ENCODE measurements at regions not wholly inside any gene's neighbourhood (a gene's known extent, or its start where the extent isn't known, plus 50 kb on each side); places are given as distances from the start of the nearest gene placed in this dataset.
A peak's percentile ranks its signal among the peaks of the same experiment; 100 is the strongest.

GRCh38 chr5:118687661-118688621 is 300.4 kb downstream of the DTWD2 start:
- DNase-seq (ENCODE audit: low spot score): no peak

GRCh38 chr5:118687100-118687499 is 301.2 kb downstream of the DTWD2 start:
- DNase-seq (ENCODE audit: low spot score): no peak

GRCh38 chr5:118681655-118682054 is 306.7 kb downstream of the DTWD2 start:
- no peak for DNase-seq (ENCODE audit: low spot score)

GRCh38 chr5:118679264-118679940 is 308.9 kb downstream of the DTWD2 start:
- DNase-seq (ENCODE audit: low spot score): no peak

- DNase-seq (ENCODE audit: low spot score): no peak
Measured at GRCh38 chr5:118678746-118679145, 309.6 kb downstream of the DTWD2 start.

- DNase-seq (ENCODE audit: low spot score): no peak
Measured at GRCh38 chr5:118675247-118675646, 313.1 kb downstream of the DTWD2 start.

- DNase-seq (ENCODE audit: low spot score): no peak
Measured at GRCh38 chr5:118657576-118657975, 330.8 kb downstream of the DTWD2 start.

GRCh38 chr5:118653872-118654271 is 334.5 kb downstream of the DTWD2 start:
- no peak for DNase-seq (ENCODE audit: low spot score)

- no peak for DNase-seq (ENCODE audit: low spot score)
Measured at GRCh38 chr5:118653183-118653582, 335.2 kb downstream of the DTWD2 start.

GRCh38 chr5:118651002-118651401 is 337.3 kb downstream of the DTWD2 start:
- DNase-seq (ENCODE audit: low spot score): no peak

- DNase-seq (ENCODE audit: low spot score): no peak
Measured at GRCh38 chr5:118647587-118647986, 340.8 kb downstream of the DTWD2 start.

GRCh38 chr5:118646917-118647316 is 341.4 kb downstream of the DTWD2 start:
- DNase-seq (ENCODE audit: low spot score): no peak

- DNase-seq (ENCODE audit: low spot score): no peak
Measured at GRCh38 chr5:118637947-118638670, 350.2 kb downstream of the DTWD2 start.

- no peak for DNase-seq (ENCODE audit: low spot score)
Measured at GRCh38 chr5:118628660-118629354, 359.5 kb downstream of the DTWD2 start.

GRCh38 chr5:118620233-118620632 is 368.1 kb downstream of the DTWD2 start:
- DNase-seq (ENCODE audit: low spot score): no peak

- no peak for DNase-seq (ENCODE audit: low spot score)
Measured at GRCh38 chr5:118619823-118620222, 368.5 kb downstream of the DTWD2 start.

- DNase-seq (ENCODE audit: low spot score): no peak
Measured at GRCh38 chr5:118616281-118616680, 372.1 kb downstream of the DTWD2 start.

- no peak for DNase-seq (ENCODE audit: low spot score)
Measured at GRCh38 chr5:118614731-118615456, 373.5 kb downstream of the DTWD2 start.

GRCh38 chr5:118611332-118611945 is 376.9 kb downstream of the DTWD2 start:
- peak; percentile 53 for DNase-seq (ENCODE audit: low spot score)

- no peak for DNase-seq (ENCODE audit: low spot score)
Measured at GRCh38 chr5:118606940-118607339, 381.4 kb downstream of the DTWD2 start.

- DNase-seq (ENCODE audit: low spot score): no peak
Measured at GRCh38 chr5:118605761-118606160, 382.6 kb downstream of the DTWD2 start.
